ENCODE measurements at regions not wholly inside any gene's neighbourhood (a gene's known extent, or its start where the extent isn't known, plus 50 kb on each side); places are given as distances from the start of the nearest gene placed in this dataset.
A peak's percentile ranks its signal among the peaks of the same experiment; 100 is the strongest.

- peak; percentile 25 for ATAC-seq
- ChIA-PET POLR2A (no interaction called here), CTCF (no interaction called here)
- DNase-seq = peak; percentile 26
- Mint-ChIP-seq H3K27ac (no peak overlapping the region), H3K4me1 (ENCODE audit: low read depth) (no peaks in the 10 kb centered on the region), H3K27me3 (peaks cover 6% of the 10 kb centered on the region), H3K36me3 (ENCODE audit: low read depth) (no peaks in the 10 kb centered on the region), H3K9me3 (no peaks in the 10 kb centered on the region), H3K4me3 (no peak overlapping the region)
- intact Hi-C loops (cut with micrococcal nuclease) = no loop called here
- no peak for TF ChIP-seq CTCF (IDR thresholded peaks at IDR 0.05)
Measured at GRCh38 chr13:106376401-106377112, 158.9 kb downstream of the EFNB2 start.

GRCh38 chr13:106375085-106375484 is 160.4 kb downstream of the EFNB2 start:
- intact Hi-C loops (cut with micrococcal nuclease) = no loop called here
- ChIA-PET CTCF (no interaction called here), POLR2A (no interaction called here)
- DNase-seq = no peak
- no peak for TF ChIP-seq CTCF (IDR thresholded peaks at IDR 0.05)
- H3K36me3 Mint-ChIP-seq (ENCODE audit: low read depth) = no peaks in the 10 kb centered on the region
- H3K4me1 Mint-ChIP-seq (ENCODE audit: low read depth) = no peaks in the 10 kb centered on the region
- no peak overlapping the region for H3K27ac Mint-ChIP-seq
- peaks cover 12% of the 10 kb centered on the region for H3K27me3 Mint-ChIP-seq
- ATAC-seq = no peak
- H3K9me3 Mint-ChIP-seq = no peaks in the 10 kb centered on the region
- no peak overlapping the region for H3K4me3 Mint-ChIP-seq

- DNase-seq (no peak), ATAC-seq (no peak)
- Mint-ChIP-seq H3K4me3 (no peak overlapping the region), H3K27ac (no peak overlapping the region), H3K27me3 (peaks cover 13% of the 10 kb centered on the region), H3K9me3 (no peaks in the 10 kb centered on the region), H3K4me1 (ENCODE audit: low read depth) (no peaks in the 10 kb centered on the region), H3K36me3 (ENCODE audit: low read depth) (no peaks in the 10 kb centered on the region)
- intact Hi-C loops (cut with micrococcal nuclease) = no loop called here
- ChIA-PET POLR2A (no interaction called here), CTCF (no interaction called here)
- no peak for TF ChIP-seq CTCF (IDR thresholded peaks at IDR 0.05)
Measured at GRCh38 chr13:106374631-106375030, 160.8 kb downstream of the EFNB2 start.

- Mint-ChIP-seq H3K4me1 (ENCODE audit: low read depth) (no peaks in the 10 kb centered on the region), H3K27ac (no peak overlapping the region), H3K36me3 (ENCODE audit: low read depth) (no peaks in the 10 kb centered on the region), H3K4me3 (no peak overlapping the region), H3K9me3 (no peaks in the 10 kb centered on the region), H3K27me3 (peaks cover 13% of the 10 kb centered on the region)
- no peak for TF ChIP-seq CTCF (IDR thresholded peaks at IDR 0.05)
- ATAC-seq (peak; percentile 92), DNase-seq (peak; percentile 52)
- POLR2A ChIA-PET = no interaction called here
- CTCF ChIA-PET = no interaction called here
- intact Hi-C loops (cut with micrococcal nuclease) = no loop called here
Measured at GRCh38 chr13:106373989-106374572, 161.4 kb downstream of the EFNB2 start.

GRCh38 chr13:106373304-106373988 is 162.0 kb downstream of the EFNB2 start:
- Mint-ChIP-seq H3K4me1 (ENCODE audit: low read depth) (no peaks in the 10 kb centered on the region), H3K4me3 (no peak overlapping the region), H3K27me3 (peaks cover 13% of the 10 kb centered on the region), H3K27ac (no peak overlapping the region), H3K9me3 (no peaks in the 10 kb centered on the region), H3K36me3 (ENCODE audit: low read depth) (no peaks in the 10 kb centered on the region)
- ChIA-PET CTCF (no interaction called here), POLR2A (no interaction called here)
- no peak for DNase-seq
- TF ChIP-seq CTCF (IDR thresholded peaks at IDR 0.05) = no peak
- intact Hi-C loops (cut with micrococcal nuclease) = no loop called here
- ATAC-seq = no peak

Data from activated CD8-positive, alpha-beta T cell treated with anti-CD3 and anti-CD28 coated beads for 36 hours (primary cell).